NT2/D1 (cell line): ENCODE measurements at regions not wholly inside any gene's neighbourhood (a gene's known extent, or its start where the extent isn't known, plus 50 kb on each side); places are given as distances from the start of the nearest gene placed in this dataset.

ENCODE experiments used
- YY1 ChIP-seq: IDR thresholded peaks from 2 replicates; pipeline ENCODE4 v1.6.1; 2011; ENCODE audit not compliant: insufficient read length, insufficient read depth
- ZNF274 ChIP-seq: IDR thresholded peaks from 2 replicates; pipeline ENCODE4 v1.6.1; 2011; ENCODE audit warnings: mild to moderate bottlenecking, low read depth, low read length

- TF ChIP-seq YY1 (no peak), ZNF274 (no peak)
These were observed 241.7 kb downstream of the SNCA start for GRCh38 chr4:89595125-89595789.
